ENCODE measurements at regions not wholly inside any gene's neighbourhood (a gene's known extent, or its start where the extent isn't known, plus 50 kb on each side); places are given as distances from the start of the nearest gene placed in this dataset.

DNA sequence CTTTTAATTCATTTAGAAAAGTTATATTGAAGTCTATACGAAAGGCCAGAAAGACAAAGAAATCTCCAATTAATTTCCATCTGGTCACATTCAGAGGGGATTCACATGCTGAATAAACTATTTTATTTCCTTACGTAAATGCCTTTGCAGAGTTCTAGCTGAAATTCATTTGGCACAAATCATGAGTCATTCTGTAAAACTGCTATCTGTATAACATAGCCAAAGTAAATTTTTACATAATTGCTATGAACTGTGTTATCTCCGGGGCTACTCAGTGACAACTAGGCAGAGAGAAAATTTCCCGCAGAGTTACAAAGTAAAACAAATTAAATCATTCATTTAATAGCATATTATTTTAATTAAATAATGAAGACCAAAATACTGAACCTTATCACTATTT is 463.2 kb upstream of the ADAMTS16 start:
- DNase-seq (ENCODE audit: low spot score): no peak

DNA sequence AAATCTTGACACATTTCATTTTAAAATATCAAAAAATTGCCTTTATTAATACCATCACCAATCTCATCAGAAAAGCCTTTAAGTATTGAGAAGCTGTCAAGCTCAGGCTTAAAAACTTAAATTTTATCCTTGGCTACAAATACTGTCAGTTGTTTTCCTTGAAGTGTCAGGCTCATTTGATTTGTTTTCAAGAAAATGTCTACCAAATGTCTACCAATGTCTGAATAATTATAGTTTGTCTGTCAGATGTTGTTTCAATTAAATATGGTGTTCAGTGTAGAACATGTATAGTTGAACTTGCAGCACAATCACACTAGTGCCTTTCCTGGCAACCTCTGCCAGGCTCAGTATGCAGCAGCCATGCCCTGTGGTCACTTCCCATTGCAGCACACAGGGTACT is 455.2 kb upstream of the ADAMTS16 start:
- no peak for DNase-seq (ENCODE audit: low spot score)

DNA sequence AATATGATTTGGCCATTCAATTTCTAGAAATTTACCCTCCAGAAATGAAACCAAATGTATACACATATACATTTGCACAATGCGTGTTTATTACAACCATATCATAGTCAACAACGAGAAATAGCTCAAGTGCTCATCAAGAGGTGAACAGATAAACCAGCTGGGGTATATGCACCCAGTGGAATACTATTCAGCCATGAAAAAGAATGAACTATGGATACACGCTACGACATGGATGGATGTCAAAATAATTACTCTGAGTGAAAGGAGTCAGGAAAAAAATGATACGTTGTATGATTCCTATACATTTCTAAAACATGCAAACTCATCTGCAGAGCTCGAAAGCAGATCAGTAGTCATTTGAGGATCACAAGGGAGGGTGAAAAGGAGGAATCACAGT is 441.5 kb upstream of the ADAMTS16 start:
- no peak for DNase-seq (ENCODE audit: low spot score)

DNA sequence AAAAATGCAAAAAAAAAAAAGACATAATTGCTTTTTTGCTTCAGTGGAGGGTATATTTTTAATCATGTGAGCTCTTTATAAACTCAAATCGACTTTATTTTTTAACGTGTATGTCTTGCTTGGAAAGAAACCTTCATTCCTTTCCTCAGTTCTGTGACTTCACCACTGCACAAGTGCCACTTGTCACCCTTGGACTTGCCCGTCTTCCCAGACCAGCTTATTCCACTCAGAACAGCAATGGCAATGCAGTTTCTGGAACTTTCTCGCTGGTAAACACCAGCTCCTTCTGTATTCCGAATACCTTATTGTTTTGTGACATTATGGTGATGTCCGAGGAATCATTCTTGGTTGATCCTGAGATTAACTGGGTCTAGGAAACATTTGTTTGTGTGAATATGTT is 440.5 kb upstream of the ADAMTS16 start:
- DNase-seq (ENCODE audit: low spot score): no peak

DNA sequence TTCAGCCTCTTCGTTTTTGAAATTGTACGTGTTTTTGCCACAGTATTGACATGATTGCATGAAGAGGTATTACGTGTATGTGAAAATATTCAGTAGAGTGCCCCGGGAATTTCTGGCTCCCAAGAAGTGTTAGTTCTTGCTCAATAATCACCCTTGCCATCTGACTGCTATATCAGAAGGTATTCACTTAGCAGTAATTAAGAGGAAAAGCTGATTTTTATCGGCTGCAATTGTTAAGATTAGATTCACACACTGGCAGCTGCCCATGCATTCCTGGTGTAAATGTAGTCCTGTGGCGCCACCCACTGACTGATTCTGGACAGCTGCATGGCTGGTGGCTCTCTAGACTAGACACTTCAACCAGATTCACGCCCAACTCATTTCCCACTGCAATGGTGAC is 440.1 kb upstream of the ADAMTS16 start:
- DNase-seq (ENCODE audit: low spot score): no peak

DNA sequence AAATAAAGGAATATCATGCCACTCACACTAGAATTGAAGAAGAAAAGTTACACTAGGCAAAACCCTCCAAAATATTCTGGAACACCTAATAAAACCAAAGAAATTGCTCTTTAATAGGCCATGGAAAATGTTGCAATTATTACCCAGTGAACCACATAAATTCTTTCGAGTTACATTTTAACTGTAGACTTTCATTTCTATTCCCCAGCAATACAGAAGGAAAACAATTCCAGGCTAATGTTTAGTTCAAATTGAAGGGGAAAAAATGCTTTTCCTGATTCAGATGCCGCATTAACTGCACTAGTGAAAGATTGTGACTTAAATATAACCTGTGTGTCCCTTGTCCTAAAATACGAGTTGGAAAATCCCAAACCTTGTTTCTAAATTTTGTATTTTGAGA is 439.3 kb upstream of the ADAMTS16 start:
- DNase-seq (ENCODE audit: low spot score): no peak

DNA sequence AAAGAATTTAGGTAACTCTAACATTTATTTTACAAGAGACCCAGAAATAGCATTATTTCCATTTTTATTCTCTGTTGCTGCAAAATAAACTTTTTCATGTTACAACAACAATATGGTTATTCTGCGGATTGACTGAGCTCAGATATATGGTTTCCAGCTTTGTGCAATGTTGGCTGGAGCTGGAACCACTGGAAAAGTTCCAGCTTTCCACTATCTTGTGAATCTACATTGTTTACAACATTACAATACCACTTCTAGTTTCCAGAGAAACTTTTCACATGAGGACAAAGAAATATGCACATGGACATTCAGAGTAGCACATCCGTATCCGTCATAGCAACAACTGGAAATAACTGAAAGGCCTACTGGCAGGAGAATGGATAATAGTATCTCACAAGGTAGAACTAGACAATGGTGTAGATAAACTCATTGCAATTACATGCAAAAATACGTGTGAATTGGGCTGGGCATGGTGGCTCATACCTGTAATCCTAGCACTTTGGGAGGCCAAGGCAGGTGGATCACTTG is 436.1 kb upstream of the ADAMTS16 start:
- DNase-seq (ENCODE audit: low spot score): no peak

DNA sequence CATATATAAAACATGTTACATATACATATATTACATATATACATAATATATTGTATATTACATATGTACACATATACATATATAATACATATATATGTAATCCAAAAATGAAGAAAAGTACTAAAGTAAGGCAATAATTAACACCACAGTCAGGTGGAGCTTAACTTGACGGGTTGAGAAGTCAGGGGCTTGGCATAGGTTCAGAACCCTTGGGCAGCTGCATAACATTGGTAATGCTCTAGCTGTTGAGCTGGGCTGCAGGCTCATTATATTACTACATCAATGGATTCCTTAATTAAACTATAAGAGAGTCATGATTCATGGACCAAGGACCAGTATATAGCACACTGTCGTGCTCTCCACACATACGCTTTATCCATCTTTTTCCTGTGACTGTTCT is 435.2 kb upstream of the ADAMTS16 start:
- DNase-seq (ENCODE audit: low spot score): no peak

DNA sequence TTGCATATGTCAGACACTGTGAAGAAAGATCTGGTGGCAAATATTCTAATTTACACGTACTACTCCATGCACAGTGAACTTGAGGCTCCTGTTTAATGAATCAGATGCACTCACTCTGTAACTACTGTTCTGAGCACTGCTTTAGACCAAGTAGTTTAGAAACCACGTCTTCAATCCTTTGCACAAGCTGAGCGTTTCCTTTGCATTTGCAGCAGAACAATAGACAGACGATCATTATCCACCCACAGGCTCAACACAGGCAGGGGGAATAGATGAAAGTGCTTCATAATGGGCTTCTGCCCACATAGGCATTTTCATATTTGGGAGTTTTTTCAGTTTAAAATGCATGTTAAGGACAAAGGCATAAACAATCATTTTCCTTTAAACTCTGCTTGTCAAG is 423.3 kb upstream of the ADAMTS16 start:
- no peak for DNase-seq (ENCODE audit: low spot score)

DNA sequence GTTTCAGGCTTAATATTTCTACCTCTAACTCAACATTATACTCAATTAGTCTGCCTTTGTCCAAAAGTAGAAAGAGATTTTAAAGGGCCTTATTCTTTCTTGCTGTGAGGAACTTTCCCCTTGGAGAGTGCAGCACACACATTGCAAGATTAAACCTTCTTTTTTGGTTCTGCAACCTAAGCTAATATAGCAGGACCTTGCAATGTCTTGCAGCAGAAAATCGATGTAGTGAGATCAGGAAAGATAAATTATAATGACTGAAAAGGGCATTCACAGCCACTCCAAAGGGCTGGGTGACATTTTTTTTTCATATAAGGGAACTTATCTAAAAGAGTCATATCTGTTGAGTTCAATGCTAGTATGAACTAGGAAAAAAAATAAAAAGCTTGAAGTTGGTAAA is 422.7 kb upstream of the ADAMTS16 start:
- DNase-seq (ENCODE audit: low spot score): no peak

DNA sequence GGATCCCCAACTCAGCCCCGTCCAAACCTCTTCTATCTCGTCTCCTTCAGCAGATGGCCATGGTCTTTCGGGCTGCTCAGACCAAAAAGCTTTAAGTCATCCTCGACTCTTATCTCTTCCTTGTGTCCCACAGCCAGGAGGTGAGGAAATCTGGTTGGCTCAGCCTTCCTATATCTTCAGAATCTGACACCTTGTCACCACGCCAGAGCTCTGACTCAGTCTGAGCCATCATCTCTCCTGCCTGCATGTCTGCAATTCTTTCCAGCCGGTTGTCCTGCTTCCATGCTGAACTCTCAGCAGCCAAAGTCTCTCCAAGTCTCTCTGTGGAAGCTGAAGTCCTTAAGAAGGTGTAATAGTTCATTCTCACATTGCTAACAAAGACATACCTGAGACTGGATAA is 419.3 kb upstream of the ADAMTS16 start:
- DNase-seq (ENCODE audit: low spot score): no peak

DNA sequence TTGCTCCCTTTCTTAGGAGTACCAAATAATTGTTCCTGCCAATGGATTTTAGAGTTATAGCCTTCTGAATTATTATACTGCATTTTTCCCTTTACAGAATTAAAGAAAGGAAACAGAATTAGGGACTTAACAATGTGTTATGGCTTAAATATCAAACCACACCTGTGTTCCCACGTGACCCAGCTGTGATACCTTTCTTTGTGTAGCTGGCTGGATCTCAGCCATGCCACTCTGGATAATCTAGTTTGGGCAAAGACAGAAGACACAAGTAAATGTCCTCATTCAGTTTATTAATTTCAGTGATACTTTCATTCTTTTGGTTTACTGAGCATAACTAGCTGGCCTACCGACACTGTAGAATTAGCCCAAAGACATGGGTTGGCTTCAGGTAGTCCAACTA is 417.2 kb upstream of the ADAMTS16 start:
- no peak for DNase-seq (ENCODE audit: low spot score)

DNA sequence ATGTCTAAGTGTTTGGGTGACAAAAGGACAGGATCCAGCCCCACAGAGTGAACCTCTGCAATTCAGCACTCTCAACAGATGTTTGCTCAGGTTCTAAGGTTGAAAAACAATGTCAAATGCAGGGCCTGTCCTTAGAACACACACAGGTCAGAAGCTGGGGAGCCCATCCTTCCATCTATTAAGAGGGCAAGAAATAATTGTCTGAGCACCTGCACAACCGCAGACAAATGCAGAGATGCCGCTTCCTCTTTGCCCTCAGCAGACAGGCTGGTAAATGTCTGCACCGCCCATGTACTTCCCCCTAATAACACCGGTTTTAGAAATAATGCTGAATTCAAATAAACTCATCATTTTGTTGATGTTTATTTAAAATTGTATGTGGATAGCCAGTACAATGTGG is 414.5 kb upstream of the ADAMTS16 start:
- no peak for DNase-seq (ENCODE audit: low spot score)

DNA sequence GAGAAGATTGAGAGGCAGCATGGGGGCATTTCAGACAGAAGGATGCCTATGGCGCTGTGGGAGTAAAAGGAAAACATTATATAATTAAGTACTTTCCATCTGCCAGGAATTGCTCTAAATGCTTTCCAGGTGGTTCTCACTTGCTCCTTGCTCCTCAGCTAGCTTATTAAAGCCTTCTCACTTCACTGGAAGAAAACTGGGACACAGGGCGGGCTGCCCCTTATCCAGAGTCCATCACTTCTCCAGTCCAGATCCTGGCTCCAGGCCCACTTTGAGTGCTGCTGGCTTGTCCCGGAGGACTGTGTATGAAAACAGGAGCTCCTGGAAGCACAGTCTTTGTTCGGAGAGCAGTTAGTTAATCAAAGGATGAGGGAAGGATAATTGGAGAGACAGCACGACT is 409.9 kb upstream of the ADAMTS16 start:
- no peak for DNase-seq (ENCODE audit: low spot score)

DNA sequence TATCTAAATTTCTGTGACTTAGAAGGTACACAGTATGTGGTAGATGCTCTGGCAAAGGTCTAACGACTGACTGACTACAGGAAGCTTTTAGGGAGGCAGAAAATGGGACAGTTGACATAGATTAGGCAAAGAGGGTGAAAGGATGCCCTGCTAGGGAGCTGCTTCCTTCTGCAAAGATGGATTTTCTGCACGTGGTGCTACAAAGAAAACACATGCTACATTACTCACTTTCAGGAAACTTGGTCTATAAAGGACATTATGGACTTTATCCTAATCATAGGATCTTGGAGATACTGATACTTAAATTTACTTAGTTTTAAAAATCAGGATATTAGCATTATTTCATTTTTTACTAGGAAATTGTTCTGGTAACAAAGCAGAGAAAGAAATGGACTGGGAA is 405.8 kb upstream of the ADAMTS16 start:
- DNase-seq (ENCODE audit: low spot score): no peak

DNA sequence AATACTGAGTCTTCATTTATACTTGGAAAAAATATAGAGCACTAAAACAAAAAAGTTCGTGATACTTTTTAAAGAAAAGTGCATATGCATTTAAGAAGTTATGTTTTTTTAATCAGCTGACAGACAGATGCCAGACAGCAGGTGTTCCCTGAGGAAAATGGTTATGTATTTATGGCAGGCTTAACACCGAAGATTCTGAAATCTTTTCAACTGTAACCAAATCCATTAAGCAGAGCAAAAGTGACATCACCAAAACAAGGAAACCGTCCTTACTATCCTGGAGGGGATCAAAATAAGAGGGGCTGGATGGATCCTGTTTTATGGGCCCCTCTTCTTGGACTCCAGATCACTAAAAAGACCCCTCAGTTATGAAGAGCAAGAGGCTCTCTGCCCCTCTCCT is 404.9 kb upstream of the ADAMTS16 start:
- DNase-seq (ENCODE audit: low spot score): no peak

DNA sequence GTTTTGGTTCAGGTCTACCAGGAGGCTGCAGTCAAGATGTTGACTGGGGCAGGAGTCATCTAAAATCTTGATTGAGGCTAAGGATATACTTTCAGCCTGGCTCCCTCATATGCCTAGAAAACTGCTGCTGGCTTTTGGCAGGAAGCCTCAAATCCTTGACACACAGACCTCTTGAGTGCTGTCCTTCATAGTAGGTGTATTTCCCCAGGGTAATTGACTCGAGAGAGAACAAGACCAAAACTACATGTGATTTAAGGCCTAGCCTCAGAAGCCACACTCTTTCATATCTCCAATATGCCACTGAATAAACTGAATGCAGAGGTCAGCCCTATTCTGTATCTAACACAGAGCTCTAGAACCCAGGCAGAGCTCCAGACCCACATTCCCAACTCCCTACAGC is 402.3 kb upstream of the ADAMTS16 start:
- DNase-seq (ENCODE audit: low spot score): no peak

DNA sequence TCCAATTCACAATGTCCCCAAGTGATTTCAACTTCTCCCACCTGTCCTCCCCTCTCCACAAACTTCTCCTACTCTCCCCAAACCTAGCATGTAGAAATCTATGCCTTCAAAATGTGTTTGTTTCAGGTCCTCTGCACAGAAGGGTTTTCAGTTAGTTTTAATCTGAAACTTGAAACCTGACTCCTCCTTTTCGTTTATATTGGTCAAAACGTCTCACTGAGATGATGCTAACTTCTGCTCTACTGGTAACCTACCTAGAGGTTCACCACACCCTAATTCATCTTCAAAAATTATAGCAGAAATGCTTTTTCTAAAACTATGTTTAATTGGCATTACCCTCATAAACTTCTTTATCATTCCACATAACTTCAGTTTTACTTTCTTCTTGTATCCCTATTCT is 401.8 kb upstream of the ADAMTS16 start:
- DNase-seq (ENCODE audit: low spot score): no peak

DNA sequence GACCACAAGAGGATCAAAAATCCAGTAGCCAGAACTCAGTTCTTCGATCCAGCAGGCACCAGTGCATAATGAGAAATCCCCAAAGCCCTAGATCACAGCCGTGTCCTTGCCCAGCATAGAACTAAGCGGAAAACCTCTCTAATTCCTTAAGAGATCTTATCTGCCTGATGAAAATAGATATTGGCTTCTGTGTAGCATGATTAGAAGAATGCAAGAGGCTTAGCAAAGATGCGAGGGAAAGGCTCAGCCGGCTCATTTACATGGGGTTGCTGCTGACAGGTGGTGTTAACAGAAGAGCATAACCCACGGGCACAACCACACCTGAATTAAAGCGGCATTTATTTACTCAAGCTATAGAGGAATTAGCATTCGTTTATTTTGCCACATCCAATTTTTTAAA is 400.0 kb upstream of the ADAMTS16 start:
- DNase-seq (ENCODE audit: low spot score): no peak

DNA sequence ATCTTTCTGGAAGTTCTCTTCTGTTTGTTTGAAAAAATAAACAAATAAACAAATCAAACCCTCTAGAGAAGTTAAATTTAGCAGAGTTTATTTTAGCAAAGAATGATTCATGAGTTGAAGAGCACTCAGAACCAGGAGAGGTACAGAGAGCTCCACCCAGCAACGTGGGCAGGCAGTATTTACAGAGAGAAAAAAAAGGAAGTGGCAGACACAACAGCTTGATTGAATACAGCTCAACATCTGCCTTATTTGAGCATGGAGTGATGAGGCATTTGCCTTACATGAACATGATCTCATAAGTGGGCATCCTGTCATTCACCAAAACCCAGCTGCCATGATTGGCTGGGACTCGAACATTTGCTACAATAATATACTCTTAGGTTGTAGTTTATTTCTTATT is 381.6 kb upstream of the ADAMTS16 start:
- DNase-seq (ENCODE audit: low spot score): no peak

DNA sequence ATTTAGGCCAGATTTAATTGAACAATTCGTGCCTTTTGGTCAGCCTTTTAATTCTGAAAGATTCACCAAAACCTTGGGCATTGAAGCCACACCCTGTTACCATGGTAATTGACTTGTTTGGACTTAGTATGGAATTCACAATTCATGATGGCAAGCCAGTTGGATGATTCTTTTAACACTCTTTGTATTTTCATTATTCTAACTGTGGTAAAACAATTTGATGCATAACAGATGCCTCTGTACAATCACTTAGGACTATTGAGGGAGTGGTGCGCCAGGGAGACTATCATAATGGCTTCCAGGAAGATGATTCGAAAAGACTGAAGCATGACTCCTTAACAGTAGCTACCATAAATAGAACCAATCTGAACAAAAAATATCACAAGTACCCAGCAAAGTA is 381.1 kb upstream of the ADAMTS16 start:
- no peak for DNase-seq (ENCODE audit: low spot score)

DNA sequence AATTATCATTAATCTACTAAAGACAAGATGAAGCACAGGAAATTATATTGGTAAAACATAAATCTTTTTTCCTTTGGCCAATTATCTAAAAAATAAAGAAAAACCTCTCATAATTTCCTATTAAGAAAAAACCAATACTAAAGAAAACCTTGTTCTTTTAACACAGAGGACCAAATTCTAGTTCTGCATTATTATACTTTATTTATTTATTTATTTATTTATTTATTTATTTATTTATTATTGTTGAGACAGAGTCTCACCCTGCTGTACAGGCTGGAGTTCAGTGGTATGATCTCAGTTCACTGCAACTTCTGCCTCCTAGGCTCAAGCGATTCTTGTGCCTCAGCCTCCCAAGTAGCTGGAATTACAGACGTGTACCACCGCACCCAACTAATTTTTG is 377.8 kb upstream of the ADAMTS16 start:
- no peak for DNase-seq (ENCODE audit: low spot score)

DNA sequence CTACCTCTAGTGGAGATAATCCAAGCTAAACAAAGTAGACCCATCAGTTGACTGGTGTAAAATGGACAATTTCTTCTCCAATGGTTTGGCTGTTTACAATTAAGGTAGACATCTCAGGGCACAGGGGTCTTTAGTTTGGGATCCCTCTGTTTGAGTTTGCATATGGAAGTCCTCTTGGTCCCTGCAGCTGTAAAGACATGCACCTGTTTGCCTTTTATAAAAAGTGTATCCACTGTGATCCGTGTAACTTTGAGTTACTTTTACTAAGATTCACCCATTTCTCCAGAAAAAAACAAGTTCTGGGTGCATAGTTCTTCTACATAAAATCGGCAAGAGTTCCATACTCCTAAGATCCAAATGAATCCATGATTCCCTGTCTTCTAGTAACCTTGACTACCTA is 374.7 kb upstream of the ADAMTS16 start:
- no peak for DNase-seq (ENCODE audit: low spot score)

DNA sequence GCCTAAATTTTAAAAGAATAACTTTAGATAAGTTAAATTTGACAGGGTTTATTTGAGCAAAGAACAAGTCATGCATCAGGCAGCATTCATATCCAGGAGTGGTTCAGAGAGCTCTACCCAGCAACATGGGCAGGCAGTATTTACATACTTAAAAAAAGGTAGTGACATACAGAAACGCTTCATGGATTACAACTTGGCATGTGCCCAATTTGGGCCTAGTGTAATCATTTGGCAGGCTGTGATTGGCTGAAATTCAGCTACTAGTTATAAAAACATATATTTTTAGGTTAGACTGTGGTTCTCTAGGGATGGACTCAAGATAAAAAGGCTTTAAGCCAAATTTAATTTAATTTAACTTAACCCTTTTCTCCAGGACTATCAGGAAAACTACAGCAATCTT is 374.0 kb upstream of the ADAMTS16 start:
- no peak for DNase-seq (ENCODE audit: low spot score)

Measured in mesenteric fat pad (tissue), 1 donor.